Activated CD4-positive, alpha-beta T cell treated with anti-CD3 and anti-CD28 coated beads, Interleukin-2, amount 10 ng/mL, durations not matched to agents 7 days and 5 days (primary cell): ENCODE measurements at regions not wholly inside any gene's neighbourhood (a gene's known extent, or its start where the extent isn't known, plus 50 kb on each side); places are given as distances from the start of the nearest gene placed in this dataset.
A peak's percentile ranks its signal among the peaks of the same experiment; 100 is the strongest.
"Not testable (repeated sequence)": the region's sequence is repeated elsewhere in the genome, so short reads cannot be mapped to it uniquely, and the experiment has no call there.

Experiments used
- CTCF ChIA-PET: fragments of 350-600 bp; sonication (Branson Sonifier 250); formaldehyde crosslinking; loops from one replicate; lab custom pipeline; 2021; ENCODE audit warnings: antibody characterized with exemption; lab: Charles Lee
- POLR2A ChIA-PET: fragments of 350-600 bp; sonication (Branson Sonifier 250); formaldehyde crosslinking; loops from one replicate; lab custom pipeline; 2021; ENCODE audit warnings: antibody characterized with exemption; lab: Charles Lee
- DNase-seq: peaks from one replicate; pipeline ENCODE4 v3.0.0-alpha.2; 2020
- H3K27ac Mint-ChIP-seq: one replicate; pipeline ENCODE4 v1.8.0; 2021; ENCODE audit warnings: mild to moderate bottlenecking, moderate library complexity, mixed read lengths
- H3K27me3 Mint-ChIP-seq: one replicate; pipeline ENCODE4 v1.8.0; 2021; ENCODE audit warnings: mixed read lengths
- H3K36me3 Mint-ChIP-seq: one replicate; pipeline ENCODE4 v1.8.0; 2021; ENCODE audit warnings: low read depth, mixed read lengths
- H3K4me1 Mint-ChIP-seq: one replicate; pipeline ENCODE4 v1.8.0; 2021; ENCODE audit warnings: mixed read lengths
- H3K4me3 Mint-ChIP-seq: one replicate; pipeline ENCODE4 v1.8.0; 2021; ENCODE audit warnings: mild to moderate bottlenecking, moderate library complexity, mixed read lengths
- H3K9me3 Mint-ChIP-seq: one replicate; pipeline ENCODE4 v1.8.0; 2021; ENCODE audit warnings: mixed read lengths

- H3K9me3 Mint-ChIP-seq, result peaks cover 12% of the 10 kb centered on the region
- peaks cover 30% of the 10 kb centered on the region for H3K4me1 Mint-ChIP-seq
- H3K36me3 Mint-ChIP-seq, result peaks cover 19% of the 10 kb centered on the region
- H3K27me3 Mint-ChIP-seq, POLR2A ChIA-PET, CTCF ChIA-PET, DNase-seq: not testable (repeated sequence)
- peak overlapping the region; percentile 89 for H3K4me3 Mint-ChIP-seq
- H3K27ac Mint-ChIP-seq, result peak overlapping the region; percentile 92
Measured at GRCh38 chr20:30378317-30378716, 879.1 kb upstream of the DEFB115 start.

GRCh38 chr20:30378721-30379120 is 878.7 kb upstream of the DEFB115 start:
- Mint-ChIP-seq H3K4me3 (peak overlapping the region; percentile 89), H3K4me1 (peaks cover 32% of the 10 kb centered on the region), H3K36me3 (peaks cover 21% of the 10 kb centered on the region), H3K9me3 (peaks cover 12% of the 10 kb centered on the region)
- H3K27ac Mint-ChIP-seq, DNase-seq, POLR2A ChIA-PET, H3K27me3 Mint-ChIP-seq, CTCF ChIA-PET: not testable (repeated sequence)

GRCh38 chr20:30384841-30385240 is 872.6 kb upstream of the DEFB115 start:
- H3K27ac Mint-ChIP-seq, POLR2A ChIA-PET, H3K4me3 Mint-ChIP-seq: not testable (repeated sequence)

GRCh38 chr20:30386099-30386498 is 871.4 kb upstream of the DEFB115 start:
- DNase-seq, POLR2A ChIA-PET, H3K27me3 Mint-ChIP-seq, H3K9me3 Mint-ChIP-seq, H3K4me3 Mint-ChIP-seq, CTCF ChIA-PET: not testable (repeated sequence)
- H3K36me3 Mint-ChIP-seq, result peaks cover 31% of the 10 kb centered on the region
- H3K4me1 Mint-ChIP-seq, result peaks cover 27% of the 10 kb centered on the region
- H3K27ac Mint-ChIP-seq, result peak overlapping the region; percentile 57

More at GRCh38 chr20:30384841-30385240, 872.6 kb upstream of the DEFB115 start:
- H3K36me3 Mint-ChIP-seq, result peaks cover 33% of the 10 kb centered on the region
- DNase-seq, H3K9me3 Mint-ChIP-seq, CTCF ChIA-PET, H3K27me3 Mint-ChIP-seq: not testable (repeated sequence)
- H3K4me1 Mint-ChIP-seq, result peaks cover 30% of the 10 kb centered on the region

GRCh38 chr20:30387823-30388222 is 869.6 kb upstream of the DEFB115 start:
- H3K9me3 Mint-ChIP-seq, H3K27me3 Mint-ChIP-seq, POLR2A ChIA-PET, H3K27ac Mint-ChIP-seq, DNase-seq, CTCF ChIA-PET, H3K4me3 Mint-ChIP-seq: not testable (repeated sequence)
- Mint-ChIP-seq H3K36me3 (peaks cover 27% of the 10 kb centered on the region), H3K4me1 (peaks cover 19% of the 10 kb centered on the region)

- H3K9me3 Mint-ChIP-seq, H3K4me3 Mint-ChIP-seq, H3K4me1 Mint-ChIP-seq, CTCF ChIA-PET, DNase-seq, POLR2A ChIA-PET, H3K27me3 Mint-ChIP-seq: not testable (repeated sequence)
- H3K27ac Mint-ChIP-seq, result peak overlapping the region; percentile 41
- H3K36me3 Mint-ChIP-seq, result peaks cover 23% of the 10 kb centered on the region
Measured at GRCh38 chr20:30393523-30393922, 863.9 kb upstream of the DEFB115 start.

GRCh38 chr20:30397111-30397510 is 860.4 kb upstream of the DEFB115 start:
- POLR2A ChIA-PET, result interaction anchor here (0.6 kb wide), 1 partner anchor 20 kb away, joined by 5 read pairs; no protein-coding TSS in a partner anchor
- CTCF ChIA-PET, DNase-seq, H3K27me3 Mint-ChIP-seq, H3K9me3 Mint-ChIP-seq, H3K4me1 Mint-ChIP-seq, H3K4me3 Mint-ChIP-seq, H3K27ac Mint-ChIP-seq: not testable (repeated sequence)
- peaks cover 34% of the 10 kb centered on the region for H3K36me3 Mint-ChIP-seq

- CTCF ChIA-PET, H3K27ac Mint-ChIP-seq, H3K27me3 Mint-ChIP-seq, H3K4me1 Mint-ChIP-seq, H3K4me3 Mint-ChIP-seq, POLR2A ChIA-PET, DNase-seq: not testable (repeated sequence)
- Mint-ChIP-seq H3K36me3 (peaks cover 35% of the 10 kb centered on the region), H3K9me3 (peaks cover 18% of the 10 kb centered on the region)
Measured at GRCh38 chr20:30405061-30405460, 852.4 kb upstream of the DEFB115 start.

GRCh38 chr20:30405585-30405984 is 851.9 kb upstream of the DEFB115 start:
- POLR2A ChIA-PET, H3K4me3 Mint-ChIP-seq, DNase-seq, CTCF ChIA-PET, H3K27ac Mint-ChIP-seq, H3K4me1 Mint-ChIP-seq, H3K27me3 Mint-ChIP-seq: not testable (repeated sequence)
- H3K9me3 Mint-ChIP-seq, result peaks cover 22% of the 10 kb centered on the region
- H3K36me3 Mint-ChIP-seq, result peaks cover 32% of the 10 kb centered on the region

GRCh38 chr20:30406370-30406769 is 851.1 kb upstream of the DEFB115 start:
- Mint-ChIP-seq H3K9me3 (peaks cover 24% of the 10 kb centered on the region), H3K36me3 (peaks cover 24% of the 10 kb centered on the region)
- POLR2A ChIA-PET, H3K27ac Mint-ChIP-seq, H3K4me1 Mint-ChIP-seq, DNase-seq, H3K27me3 Mint-ChIP-seq, CTCF ChIA-PET, H3K4me3 Mint-ChIP-seq: not testable (repeated sequence)

GRCh38 chr20:30412972-30413371 is 844.5 kb upstream of the DEFB115 start:
- Mint-ChIP-seq H3K27ac (no peak overlapping the region), H3K27me3 (no peaks in the 10 kb centered on the region), H3K4me3 (no peak overlapping the region), H3K9me3 (peaks cover 31% of the 10 kb centered on the region), H3K36me3 (no peaks in the 10 kb centered on the region), H3K4me1 (no peaks in the 10 kb centered on the region)
- CTCF ChIA-PET, result no interaction called here
- POLR2A ChIA-PET, result no interaction called here
- no peak for DNase-seq

GRCh38 chr20:30417387-30417786 is 840.1 kb upstream of the DEFB115 start:
- H3K4me3 Mint-ChIP-seq, H3K27me3 Mint-ChIP-seq, H3K27ac Mint-ChIP-seq, DNase-seq, CTCF ChIA-PET, H3K36me3 Mint-ChIP-seq, POLR2A ChIA-PET, H3K4me1 Mint-ChIP-seq: not testable (repeated sequence)
- H3K9me3 Mint-ChIP-seq, result peaks cover 17% of the 10 kb centered on the region

- DNase-seq, H3K36me3 Mint-ChIP-seq, H3K4me1 Mint-ChIP-seq, CTCF ChIA-PET, H3K4me3 Mint-ChIP-seq, H3K27ac Mint-ChIP-seq, POLR2A ChIA-PET, H3K27me3 Mint-ChIP-seq: not testable (repeated sequence)
- peaks cover 19% of the 10 kb centered on the region for H3K9me3 Mint-ChIP-seq
Measured at GRCh38 chr20:30418378-30418777, 839.1 kb upstream of the DEFB115 start.

- no peaks in the 10 kb centered on the region for H3K36me3 Mint-ChIP-seq
- no peak overlapping the region for H3K27ac Mint-ChIP-seq
- H3K4me1 Mint-ChIP-seq, result no peaks in the 10 kb centered on the region
- no peak for DNase-seq
- CTCF ChIA-PET, result no interaction called here
- H3K27me3 Mint-ChIP-seq, result no peaks in the 10 kb centered on the region
- H3K4me3 Mint-ChIP-seq, result no peak overlapping the region
- POLR2A ChIA-PET, result no interaction called here
- peaks cover 21% of the 10 kb centered on the region for H3K9me3 Mint-ChIP-seq
Measured at GRCh38 chr20:30419466-30419865, 838.0 kb upstream of the DEFB115 start.
